OCI-LY7 (cell line): ENCODE measurements at regions not wholly inside any gene's neighbourhood (a gene's known extent, or its start where the extent isn't known, plus 50 kb on each side); places are given as distances from the start of the nearest gene placed in this dataset.

Experiments used
- CTCF ChIP-seq: fragments of 200-600 bp; sonication (generic); conservative IDR thresholded peaks from 2 replicates; pipeline ENCODE4 v1.5.1; 2014; ENCODE audit warnings: mild to moderate bottlenecking, antibody characterized with exemption, low read length, moderate library complexity, mixed read lengths
- EZH2phosphoT487 ChIP-seq: fragments of 200-600 bp; sonication (generic); IDR thresholded peaks from 2 replicates; pipeline ENCODE4 v1.6.1; 2018; ENCODE audit warnings: low read depth, borderline replicate concordance, mild to moderate bottlenecking, mixed run types, antibody characterized with exemption, low read length, moderate library complexity, mixed read lengths

DNA sequence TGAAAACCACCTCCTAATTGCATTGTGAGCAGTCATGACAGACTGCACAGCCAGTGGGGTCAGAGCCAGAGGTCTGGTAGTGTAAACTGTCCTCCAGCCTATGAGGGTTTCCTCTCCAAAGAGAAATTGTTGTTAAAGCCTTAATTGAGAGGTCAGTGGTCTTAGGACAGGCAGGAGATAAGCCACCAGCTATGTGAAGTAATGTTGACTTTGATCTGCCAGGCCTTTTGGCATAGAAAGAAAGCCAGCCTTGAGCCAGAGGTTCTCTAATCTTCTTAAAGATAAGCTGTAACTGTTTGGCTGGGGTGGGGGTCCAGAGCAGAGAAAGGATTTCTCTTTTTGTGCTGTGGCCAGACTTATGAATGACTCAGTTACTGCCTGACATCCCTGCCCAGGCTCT lies 248.4 kb downstream of the WDR11 start:
- TF ChIP-seq CTCF (no peak), EZH2phosphoT487 (no peak)
